H9 (cell line): ENCODE measurements at regions not wholly inside any gene's neighbourhood (a gene's known extent, or its start where the extent isn't known, plus 50 kb on each side); places are given as distances from the start of the nearest gene placed in this dataset.

Experiments
- DNase-seq: peaks from one replicate; pipeline ENCODE4 v3.0.0-alpha.2; 2017
- H2AFZ ChIP-seq: one replicate; pipeline ENCODE4 v1.6.1; 2013; ENCODE audit warnings: mild to moderate bottlenecking, low read length, control low read depth, moderate library complexity
- H2AK5ac ChIP-seq: 2 replicates; pipeline ENCODE4 v1.6.1; 2013; ENCODE audit warnings: low read length, control low read depth, mixed read lengths; ENCODE audit not compliant: insufficient read length
- H2BK120ac ChIP-seq: one replicate; pipeline ENCODE4 v1.6.1; 2013; ENCODE audit warnings: low read depth, mild to moderate bottlenecking, low read length, control low read depth, inconsistent platforms; ENCODE audit not compliant: poor library complexity, severe bottlenecking
- H2BK12ac ChIP-seq: 2 replicates; pipeline ENCODE4 v1.6.1; 2013; ENCODE audit warnings: low read length, control low read depth, mixed read lengths, low read depth; ENCODE audit not compliant: insufficient read length
- H2BK15ac ChIP-seq: 2 replicates; pipeline ENCODE4 v1.6.1; 2013; ENCODE audit warnings: low read depth, low read length, control low read depth
- H2BK20ac ChIP-seq: one replicate; pipeline ENCODE4 v1.6.1; 2013; ENCODE audit warnings: low read depth, mild to moderate bottlenecking, low read length, control low read depth, inconsistent platforms; ENCODE audit not compliant: poor library complexity, severe bottlenecking
- H2BK5ac ChIP-seq: 2 replicates; pipeline ENCODE4 v1.6.1; 2013; ENCODE audit warnings: low read length, control low read depth, mixed read lengths; ENCODE audit not compliant: insufficient read length
- H3K14ac ChIP-seq: 2 replicates; pipeline ENCODE4 v1.6.1; 2013; ENCODE audit warnings: low read length, control low read depth; ENCODE audit not compliant: insufficient read depth
- H3K18ac ChIP-seq: 2 replicates; pipeline ENCODE4 v1.6.1; 2013; ENCODE audit warnings: low read depth, mild to moderate bottlenecking, mixed read lengths, low read length, control low read depth; ENCODE audit not compliant: insufficient read length
- H3K23ac ChIP-seq: 2 replicates; pipeline ENCODE4 v1.6.1; 2013; ENCODE audit warnings: low read length, control low read depth, mixed read lengths, low read depth; ENCODE audit not compliant: insufficient read length
- H3K23me2 ChIP-seq: 2 replicates; pipeline ENCODE4 v1.6.1; 2013; ENCODE audit warnings: low read depth, mild to moderate bottlenecking, mixed read lengths, low read length, control low read depth; ENCODE audit not compliant: insufficient read length, poor library complexity, severe bottlenecking
- H3K27ac ChIP-seq: 2 replicates; pipeline ENCODE4 v1.5.1; 2013; ENCODE audit warnings: low read length, control low read depth, mixed read lengths, low read depth; ENCODE audit not compliant: insufficient read length
- H3K27me3 ChIP-seq: 2 replicates; pipeline ENCODE4 v1.6.1; 2013; ENCODE audit warnings: low read length, control low read depth, inconsistent platforms; ENCODE audit not compliant: insufficient read depth
- H3K4ac ChIP-seq: 2 replicates; pipeline ENCODE4 v1.6.1; 2013; ENCODE audit warnings: low read depth, mild to moderate bottlenecking, control low read depth, inconsistent platforms, low read length, moderate library complexity
- H3K4me1 ChIP-seq: 2 replicates; pipeline ENCODE4 v1.6.1; 2013; ENCODE audit warnings: low read length, control low read depth, inconsistent platforms; ENCODE audit not compliant: insufficient read depth
- H3K4me2 ChIP-seq: 2 replicates; pipeline ENCODE4 v1.6.1; 2013; ENCODE audit warnings: low read length, control low read depth, mixed read lengths; ENCODE audit not compliant: insufficient read length, insufficient read depth
- H3K56ac ChIP-seq: 2 replicates; pipeline ENCODE4 v1.6.1; 2013; ENCODE audit warnings: low read depth, mild to moderate bottlenecking, mixed read lengths, low read length, control low read depth; ENCODE audit not compliant: insufficient read length
- H3K79me1 ChIP-seq: 2 replicates; pipeline ENCODE4 v1.6.1; 2013; ENCODE audit warnings: low read depth, mild to moderate bottlenecking, moderate library complexity, low read length, control low read depth, inconsistent platforms; ENCODE audit not compliant: insufficient read depth, poor library complexity, severe bottlenecking
- H3K79me2 ChIP-seq: 2 replicates; pipeline ENCODE4 v1.6.1; 2013; ENCODE audit warnings: low read length, control low read depth, inconsistent platforms; ENCODE audit not compliant: insufficient read depth
- H3K9ac ChIP-seq: 2 replicates; pipeline ENCODE4 v1.6.1; 2013; ENCODE audit warnings: low read length, control low read depth, mixed read lengths; ENCODE audit not compliant: insufficient read length; ENCODE audit errors: extremely low read depth
- H3K9me3 ChIP-seq: one replicate; pipeline ENCODE4 v1.6.1; 2013; ENCODE audit warnings: low read depth, low read length, inconsistent platforms; ENCODE audit not compliant: control insufficient read depth
- H3T11ph ChIP-seq: one replicate; pipeline ENCODE4 v1.6.1; 2013; ENCODE audit warnings: mild to moderate bottlenecking, low read length, control low read depth, inconsistent platforms
- H4K20me1 ChIP-seq: one replicate; pipeline ENCODE4 v1.6.1; 2013; ENCODE audit not compliant: control insufficient read depth, insufficient read length, insufficient read depth
- H4K5ac ChIP-seq: 2 replicates; pipeline ENCODE4 v1.6.1; 2013; ENCODE audit warnings: low read depth, mild to moderate bottlenecking, mixed read lengths, low read length, control low read depth; ENCODE audit not compliant: insufficient read length
- H4K8ac ChIP-seq: replicated peaks from 2 replicates; pipeline ENCODE4 v1.6.1; 2013; ENCODE audit warnings: low read length, control low read depth, mixed read lengths, low read depth; ENCODE audit not compliant: insufficient read length
- H4K91ac ChIP-seq: 2 replicates; pipeline ENCODE4 v1.6.1; 2013; ENCODE audit warnings: low read depth, mild to moderate bottlenecking, moderate library complexity, mixed read lengths, low read length, control low read depth; ENCODE audit not compliant: insufficient read length
- H3K27ac Mint-ChIP-seq, 3 experiments: 2 replicates in 2 of 3; 3 replicates in 1 of 3; pipeline ENCODE4 v1.8.0; 2020 to 2021; ENCODE audit warnings: mixed read lengths in 3 of 3, mild to moderate bottlenecking in 1 of 3, moderate library complexity in 1 of 3
- H3K27me3 Mint-ChIP-seq: 2 replicates; pipeline ENCODE4 v1.8.0; 2021; ENCODE audit warnings: low read depth, mild to moderate bottlenecking, moderate library complexity, mixed read lengths
- H3K36me3 Mint-ChIP-seq, 3 experiments: 2 replicates in 2 of 3; 3 replicates in 1 of 3; pipeline ENCODE4 v1.8.0; 2020 to 2021; ENCODE audit warnings: low read depth in 3 of 3, mixed read lengths in 3 of 3; ENCODE audit not compliant: insufficient read depth in 1 of 3
- H3K4me1 Mint-ChIP-seq, 2 experiments: 2 replicates each; pipeline ENCODE4 v1.8.0; 2020; ENCODE audit warnings: mixed read lengths in 2 of 2
- H3K4me3 Mint-ChIP-seq, 2 experiments: 2 replicates in 1 of 2; 3 replicates in 1 of 2; pipeline ENCODE4 v1.8.0; 2020 to 2021; ENCODE audit warnings: mild to moderate bottlenecking in 2 of 2, mixed read lengths in 2 of 2, moderate library complexity in 1 of 2
- H3K9me3 Mint-ChIP-seq, 2 experiments: 2 replicates in 1 of 2; 3 replicates in 1 of 2; pipeline ENCODE4 v1.8.0; 2020; ENCODE audit warnings: mild to moderate bottlenecking in 2 of 2, mixed read lengths in 2 of 2, moderate library complexity in 1 of 2
- WGBS: extraction: QIAGEN DNeasy Blood & Tissue Kit; methylation state at CpG from one replicate; pipeline ENCODE4 v1.1.7; 2013; ENCODE audit warnings: missing lambda C conversion rate, low lambda C conversion rate, mixed read lengths; ENCODE audit not compliant: insufficient read length; ENCODE audit errors: extremely low coverage; 5-methylcytosine and 5-hydroxymethylcytosine counted together
- TF ChIP-seq, protein P1 (sequence below): fragments of 200-600 bp; sonication (generic); conservative IDR thresholded peaks from 3 replicates; pipeline ENCODE4 v1.8.0; 2021; ENCODE audit warnings: antibody characterized with exemption, mild to moderate bottlenecking

DNA sequence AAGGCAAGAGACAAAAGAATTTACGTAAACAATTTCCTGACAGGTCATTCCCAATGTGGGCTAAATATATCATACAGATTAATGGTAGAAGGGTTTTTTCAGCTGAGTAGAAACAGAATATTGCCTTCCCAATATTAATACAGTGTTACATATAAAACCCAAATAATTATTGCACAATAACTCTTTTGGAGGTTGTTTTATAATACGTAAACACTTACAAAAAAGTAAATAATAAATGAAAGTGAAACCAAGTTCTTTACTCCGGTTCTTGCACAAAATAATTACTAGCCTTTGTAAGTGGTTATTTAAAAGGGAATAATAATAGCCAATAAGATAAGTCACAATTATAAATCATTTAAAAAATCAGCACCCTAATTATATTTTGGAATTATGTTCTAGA, 118.6 kb upstream of the SSTR1 start:
- Histone ChIP-seq H4K91ac (no peak overlapping the region), H2BK12ac (no peak overlapping the region), H4K20me1 (no peaks in the 10 kb centered on the region), H2BK5ac (no peak overlapping the region), H2BK120ac (no peak overlapping the region), H3K79me2 (no peaks in the 10 kb centered on the region), H3K4ac (no peak overlapping the region), H3K9me3 (peaks cover 10% of the 10 kb centered on the region), H3K79me1 (no peaks in the 10 kb centered on the region), H2AK5ac (no peak overlapping the region), H2AFZ (no peak overlapping the region), H3K27ac (no peak overlapping the region), H4K5ac (no peak overlapping the region), H4K8ac (no peak overlapping the region), H3K14ac (no peak overlapping the region), H2BK15ac (no peak overlapping the region), H3K4me2 (no peak overlapping the region), H3K27me3 (no peaks in the 10 kb centered on the region), H2BK20ac (no peak overlapping the region), H3K23ac (no peak overlapping the region), H3K23me2 (no peaks in the 10 kb centered on the region), H3K56ac (no peak overlapping the region), H3K18ac (no peak overlapping the region), H3K4me1 (no peaks in the 10 kb centered on the region), H3K9ac (no peak overlapping the region), H3T11ph (no peak overlapping the region)
- H3K36me3 Mint-ChIP-seq, result peaks cover 12 to 18% (median 14%) of the 10 kb centered on the region in 3 experiments
- H3K4me1 Mint-ChIP-seq, result no peaks in the 10 kb centered on the region
- H3K27ac Mint-ChIP-seq, result no peak overlapping the region
- H3K9me3 Mint-ChIP-seq, result peaks cover 16 to 20% of the 10 kb centered on the region in 2 experiments
- no peaks in the 10 kb centered on the region; the same call in 1 of the 2 replicates for H3K27me3 Mint-ChIP-seq
- DNase-seq, result no peak
- no CpG with 5 or more reads among the region's 3 CpGs for WGBS
- TF ChIP-seq, protein P1, sequence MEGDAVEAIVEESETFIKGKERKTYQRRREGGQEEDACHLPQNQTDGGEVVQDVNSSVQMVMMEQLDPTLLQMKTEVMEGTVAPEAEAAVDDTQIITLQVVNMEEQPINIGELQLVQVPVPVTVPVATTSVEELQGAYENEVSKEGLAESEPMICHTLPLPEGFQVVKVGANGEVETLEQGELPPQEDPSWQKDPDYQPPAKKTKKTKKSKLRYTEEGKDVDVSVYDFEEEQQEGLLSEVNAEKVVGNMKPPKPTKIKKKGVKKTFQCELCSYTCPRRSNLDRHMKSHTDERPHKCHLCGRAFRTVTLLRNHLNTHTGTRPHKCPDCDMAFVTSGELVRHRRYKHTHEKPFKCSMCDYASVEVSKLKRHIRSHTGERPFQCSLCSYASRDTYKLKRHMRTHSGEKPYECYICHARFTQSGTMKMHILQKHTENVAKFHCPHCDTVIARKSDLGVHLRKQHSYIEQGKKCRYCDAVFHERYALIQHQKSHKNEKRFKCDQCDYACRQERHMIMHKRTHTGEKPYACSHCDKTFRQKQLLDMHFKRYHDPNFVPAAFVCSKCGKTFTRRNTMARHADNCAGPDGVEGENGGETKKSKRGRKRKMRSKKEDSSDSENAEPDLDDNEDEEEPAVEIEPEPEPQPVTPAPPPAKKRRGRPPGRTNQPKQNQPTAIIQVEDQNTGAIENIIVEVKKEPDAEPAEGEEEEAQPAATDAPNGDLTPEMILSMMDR, result no peak
- no peak overlapping the region for H3K4me3 Mint-ChIP-seq
